Adrenal gland (tissue), 5 donors: ENCODE measurements at regions not wholly inside any gene's neighbourhood (a gene's known extent, or its start where the extent isn't known, plus 50 kb on each side); places are given as distances from the start of the nearest gene placed in this dataset.

Source experiments
- POLR2A ChIP-seq, 2 donors: fragments of 450-650 bp; IDR thresholded peaks; one replicate each; pipeline ENCODE4 v1.6.1; 2017; ENCODE audit warnings: antibody characterized with exemption in 2 of 2, mild to moderate bottlenecking in 2 of 2, moderate library complexity in 1 of 2
- TF ChIP-seq, protein P1 (sequence below), 6 experiments: fragments of 450-650 bp in 4 of 6; fragments of 200-600 bp in 2 of 6; sonication (generic) in 1 of 6; IDR thresholded peaks; 1 replicate in 5 of 6; 2 replicates in 1 of 6; pipeline versions ENCODE4 v1.5.1 to v1.8.0; 2016 to 2021; ENCODE audit warnings: antibody characterized with exemption in 6 of 6, mild to moderate bottlenecking in 2 of 6, moderate library complexity in 1 of 6
- donor health status: DM: no; HTN: no; CAD: no.

- TF ChIP-seq, protein P1, sequence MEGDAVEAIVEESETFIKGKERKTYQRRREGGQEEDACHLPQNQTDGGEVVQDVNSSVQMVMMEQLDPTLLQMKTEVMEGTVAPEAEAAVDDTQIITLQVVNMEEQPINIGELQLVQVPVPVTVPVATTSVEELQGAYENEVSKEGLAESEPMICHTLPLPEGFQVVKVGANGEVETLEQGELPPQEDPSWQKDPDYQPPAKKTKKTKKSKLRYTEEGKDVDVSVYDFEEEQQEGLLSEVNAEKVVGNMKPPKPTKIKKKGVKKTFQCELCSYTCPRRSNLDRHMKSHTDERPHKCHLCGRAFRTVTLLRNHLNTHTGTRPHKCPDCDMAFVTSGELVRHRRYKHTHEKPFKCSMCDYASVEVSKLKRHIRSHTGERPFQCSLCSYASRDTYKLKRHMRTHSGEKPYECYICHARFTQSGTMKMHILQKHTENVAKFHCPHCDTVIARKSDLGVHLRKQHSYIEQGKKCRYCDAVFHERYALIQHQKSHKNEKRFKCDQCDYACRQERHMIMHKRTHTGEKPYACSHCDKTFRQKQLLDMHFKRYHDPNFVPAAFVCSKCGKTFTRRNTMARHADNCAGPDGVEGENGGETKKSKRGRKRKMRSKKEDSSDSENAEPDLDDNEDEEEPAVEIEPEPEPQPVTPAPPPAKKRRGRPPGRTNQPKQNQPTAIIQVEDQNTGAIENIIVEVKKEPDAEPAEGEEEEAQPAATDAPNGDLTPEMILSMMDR (IDR thresholded peaks at IDR 0.05), result no peak
- no peak for TF ChIP-seq POLR2A (IDR thresholded peaks at IDR 0.05)
Measured at GRCh38 chr4:152223600-152223999, 312.3 kb downstream of the FBXW7 start.
